ENCODE measurements at regions not wholly inside any gene's neighbourhood (a gene's known extent, or its start where the extent isn't known, plus 50 kb on each side); places are given as distances from the start of the nearest gene placed in this dataset.

DNA sequence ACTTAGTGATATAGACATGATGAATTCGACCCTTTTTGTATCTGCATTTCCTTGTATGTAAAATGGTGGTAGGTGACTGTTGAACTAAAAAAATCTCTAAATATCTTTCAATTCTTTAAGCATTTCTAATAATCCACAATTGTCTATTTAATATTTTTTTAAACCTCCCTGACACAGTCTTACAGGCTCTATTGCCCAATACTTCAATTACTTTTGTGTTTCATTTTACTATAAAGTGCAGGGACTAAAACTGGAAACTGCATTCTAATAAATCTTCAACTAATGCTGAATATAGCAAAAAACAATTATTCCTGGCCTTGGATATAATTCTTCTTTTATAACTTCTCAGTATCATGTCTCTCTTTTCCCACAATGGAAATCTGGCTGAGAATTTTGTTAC, 202.7 kb upstream of the PIK3R1 start:
- RAD21 ChIA-PET (ENCODE audit: unreplicated experiment) = no interaction called here
- intact Hi-C loops (cut with micrococcal nuclease; ENCODE audit: unreplicated experiment) (no loop called here), in situ Hi-C loops (cut with MboI) (no loop called here)
- SMC1A ChIA-PET (ENCODE audit: uncharacterized antibody, unreplicated experiment) = no interaction called here
- Histone ChIP-seq H2AFZ (ENCODE audit: control insufficient read depth, low read depth, low read length) (no peak overlapping the region), H3K79me2 (ENCODE audit: control insufficient read depth, insufficient read depth, low read length) (no peaks in the 10 kb centered on the region), H3K9ac (ENCODE audit: control insufficient read depth, insufficient read depth, low read length) (no peak overlapping the region), H4K20me1 (ENCODE audit: control insufficient read depth, insufficient read depth) (no peaks in the 10 kb centered on the region), H3K4me1 (ENCODE audit: control insufficient read depth, insufficient read depth, low read length) (no peaks in the 10 kb centered on the region), H3K27me3 (replicated peaks in 1 of 2; ENCODE audit: control insufficient read depth in 2 of 2, insufficient read depth in 2 of 2, low read length in 1 of 2) (no peaks in the 10 kb centered on the region; a peak in 1 of 4 replicates), H3K36me3 (ENCODE audit: control insufficient read depth in 2 of 2, insufficient read depth in 2 of 2, low read length in 1 of 2) (no peaks in the 10 kb centered on the region), H3K9me3 (replicated peaks; ENCODE audit: control insufficient read depth, insufficient read depth, low read length) (no peaks in the 10 kb centered on the region), H3K4me2 (ENCODE audit: control insufficient read depth, insufficient read depth) (no peak overlapping the region), H3K27ac (ENCODE audit: control insufficient read depth, insufficient read depth) (no peak overlapping the region), H3K4me3 (no peak overlapping the region)
- no peak for ATAC-seq
- POLR2A ChIA-PET = no interaction called here
- CTCF ChIA-PET = no interaction called here
- DNase-seq (ENCODE audit: low read depth, low spot score) = no peak
- BruUV-seq (replicated peaks) = no TSS peak
- 0% methylated on average over 1 of the region's 1 CpG for WGBS (ENCODE audit: insufficient coverage, insufficient replicate concordance, low lambda C conversion rate, missing lambda C conversion rate)
- TF ChIP-seq NR2C1 (IDR thresholded peaks at IDR 0.05) (no peak), ETV6 (conservative IDR thresholded peaks at IDR 0.05 in 1 of 2, IDR thresholded peaks at IDR 0.05 in 1 of 2; ENCODE audit: borderline replicate concordance in 1 of 2, low read depth in 1 of 2) (no peak), ZBED1 (IDR thresholded peaks at IDR 0.05; ENCODE audit: borderline replicate concordance) (no peak), ZZZ3 (IDR thresholded peaks at IDR 0.05; ENCODE audit: control insufficient read depth, insufficient read length, low read depth) (no peak), CBX5 (IDR thresholded peaks at IDR 0.05; ENCODE audit: low read depth) (no peak), ZNF207 (IDR thresholded peaks at IDR 0.05; ENCODE audit: borderline replicate concordance) (no peak)
- TF ChIP-seq, protein P1, sequence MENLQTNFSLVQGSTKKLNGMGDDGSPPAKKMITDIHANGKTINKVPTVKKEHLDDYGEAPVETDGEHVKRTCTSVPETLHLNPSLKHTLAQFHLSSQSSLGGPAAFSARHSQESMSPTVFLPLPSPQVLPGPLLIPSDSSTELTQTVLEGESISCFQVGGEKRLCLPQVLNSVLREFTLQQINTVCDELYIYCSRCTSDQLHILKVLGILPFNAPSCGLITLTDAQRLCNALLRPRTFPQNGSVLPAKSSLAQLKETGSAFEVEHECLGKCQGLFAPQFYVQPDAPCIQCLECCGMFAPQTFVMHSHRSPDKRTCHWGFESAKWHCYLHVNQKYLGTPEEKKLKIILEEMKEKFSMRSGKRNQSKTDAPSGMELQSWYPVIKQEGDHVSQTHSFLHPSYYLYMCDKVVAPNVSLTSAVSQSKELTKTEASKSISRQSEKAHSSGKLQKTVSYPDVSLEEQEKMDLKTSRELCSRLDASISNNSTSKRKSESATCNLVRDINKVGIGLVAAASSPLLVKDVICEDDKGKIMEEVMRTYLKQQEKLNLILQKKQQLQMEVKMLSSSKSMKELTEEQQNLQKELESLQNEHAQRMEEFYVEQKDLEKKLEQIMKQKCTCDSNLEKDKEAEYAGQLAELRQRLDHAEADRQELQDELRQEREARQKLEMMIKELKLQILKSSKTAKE (IDR thresholded peaks at IDR 0.05; ENCODE audit: low read depth, poor library complexity, severe bottlenecking) = no peak
- TF ChIP-seq, protein P2, sequence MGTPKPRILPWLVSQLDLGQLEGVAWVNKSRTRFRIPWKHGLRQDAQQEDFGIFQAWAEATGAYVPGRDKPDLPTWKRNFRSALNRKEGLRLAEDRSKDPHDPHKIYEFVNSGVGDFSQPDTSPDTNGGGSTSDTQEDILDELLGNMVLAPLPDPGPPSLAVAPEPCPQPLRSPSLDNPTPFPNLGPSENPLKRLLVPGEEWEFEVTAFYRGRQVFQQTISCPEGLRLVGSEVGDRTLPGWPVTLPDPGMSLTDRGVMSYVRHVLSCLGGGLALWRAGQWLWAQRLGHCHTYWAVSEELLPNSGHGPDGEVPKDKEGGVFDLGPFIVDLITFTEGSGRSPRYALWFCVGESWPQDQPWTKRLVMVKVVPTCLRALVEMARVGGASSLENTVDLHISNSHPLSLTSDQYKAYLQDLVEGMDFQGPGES (IDR thresholded peaks at IDR 0.05) = no peak
- TF ChIP-seq, protein P3, sequence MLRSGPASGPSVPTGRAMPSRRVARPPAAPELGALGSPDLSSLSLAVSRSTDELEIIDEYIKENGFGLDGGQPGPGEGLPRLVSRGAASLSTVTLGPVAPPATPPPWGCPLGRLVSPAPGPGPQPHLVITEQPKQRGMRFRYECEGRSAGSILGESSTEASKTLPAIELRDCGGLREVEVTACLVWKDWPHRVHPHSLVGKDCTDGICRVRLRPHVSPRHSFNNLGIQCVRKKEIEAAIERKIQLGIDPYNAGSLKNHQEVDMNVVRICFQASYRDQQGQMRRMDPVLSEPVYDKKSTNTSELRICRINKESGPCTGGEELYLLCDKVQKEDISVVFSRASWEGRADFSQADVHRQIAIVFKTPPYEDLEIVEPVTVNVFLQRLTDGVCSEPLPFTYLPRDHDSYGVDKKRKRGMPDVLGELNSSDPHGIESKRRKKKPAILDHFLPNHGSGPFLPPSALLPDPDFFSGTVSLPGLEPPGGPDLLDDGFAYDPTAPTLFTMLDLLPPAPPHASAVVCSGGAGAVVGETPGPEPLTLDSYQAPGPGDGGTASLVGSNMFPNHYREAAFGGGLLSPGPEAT (IDR thresholded peaks at IDR 0.05; ENCODE audit: low read depth) = no peak
- TF ChIP-seq, protein P4, sequence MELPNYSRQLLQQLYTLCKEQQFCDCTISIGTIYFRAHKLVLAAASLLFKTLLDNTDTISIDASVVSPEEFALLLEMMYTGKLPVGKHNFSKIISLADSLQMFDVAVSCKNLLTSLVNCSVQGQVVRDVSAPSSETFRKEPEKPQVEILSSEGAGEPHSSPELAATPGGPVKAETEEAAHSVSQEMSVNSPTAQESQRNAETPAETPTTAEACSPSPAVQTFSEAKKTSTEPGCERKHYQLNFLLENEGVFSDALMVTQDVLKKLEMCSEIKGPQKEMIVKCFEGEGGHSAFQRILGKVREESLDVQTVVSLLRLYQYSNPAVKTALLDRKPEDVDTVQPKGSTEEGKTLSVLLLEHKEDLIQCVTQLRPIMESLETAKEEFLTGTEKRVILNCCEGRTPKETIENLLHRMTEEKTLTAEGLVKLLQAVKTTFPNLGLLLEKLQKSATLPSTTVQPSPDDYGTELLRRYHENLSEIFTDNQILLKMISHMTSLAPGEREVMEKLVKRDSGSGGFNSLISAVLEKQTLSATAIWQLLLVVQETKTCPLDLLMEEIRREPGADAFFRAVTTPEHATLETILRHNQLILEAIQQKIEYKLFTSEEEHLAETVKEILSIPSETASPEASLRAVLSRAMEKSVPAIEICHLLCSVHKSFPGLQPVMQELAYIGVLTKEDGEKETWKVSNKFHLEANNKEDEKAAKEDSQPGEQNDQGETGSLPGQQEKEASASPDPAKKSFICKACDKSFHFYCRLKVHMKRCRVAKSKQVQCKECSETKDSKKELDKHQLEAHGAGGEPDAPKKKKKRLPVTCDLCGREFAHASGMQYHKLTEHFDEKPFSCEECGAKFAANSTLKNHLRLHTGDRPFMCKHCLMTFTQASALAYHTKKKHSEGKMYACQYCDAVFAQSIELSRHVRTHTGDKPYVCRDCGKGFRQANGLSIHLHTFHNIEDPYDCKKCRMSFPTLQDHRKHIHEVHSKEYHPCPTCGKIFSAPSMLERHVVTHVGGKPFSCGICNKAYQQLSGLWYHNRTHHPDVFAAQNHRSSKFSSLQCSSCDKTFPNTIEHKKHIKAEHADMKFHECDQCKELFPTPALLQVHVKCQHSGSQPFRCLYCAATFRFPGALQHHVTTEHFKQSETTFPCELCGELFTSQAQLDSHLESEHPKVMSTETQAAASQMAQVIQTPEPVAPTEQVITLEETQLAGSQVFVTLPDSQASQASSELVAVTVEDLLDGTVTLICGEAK (IDR thresholded peaks at IDR 0.05; ENCODE audit: borderline replicate concordance) = no peak
- no peak for FAIRE-seq
